HCT116 (cell line): ENCODE measurements at regions not wholly inside any gene's neighbourhood (a gene's known extent, or its start where the extent isn't known, plus 50 kb on each side); places are given as distances from the start of the nearest gene placed in this dataset.

Experiments
- ATAC-seq: fragments of 200-7000 bp; cut with Tn5 transposase; 2 replicates; pipeline ENCODE4 v1.9.1; 2020; ENCODE audit warnings: mild to moderate bottlenecking, moderate library complexity
- BruUV-seq: library from RNA; stranded (reverse); fragments of 400-500 nt; replicated peaks from 2 replicates; lab custom pipeline; 2021; lab: Mats Ljungman, UMichigan
- CTCF ChIA-PET: fragments of 300-600 bp; sonication (Branson Sonifier 250); formaldehyde crosslinking; loops from one replicate; lab custom pipeline; 2021; ENCODE audit warnings: antibody characterized with exemption; lab: Charles Lee
- POLR2A ChIA-PET: fragments of 300-600, 350-600 bp; sonication (Branson Sonifier 250); formaldehyde crosslinking; loops from one replicate; lab custom pipeline; 2021; ENCODE audit warnings: antibody characterized with exemption; lab: Charles Lee
- RAD21 ChIA-PET, 2 experiments: fragments of 300-600 bp; sonication (Branson Sonifier 250); formaldehyde crosslinking; loops; one replicate each; lab custom pipeline; 2023; ENCODE audit warnings: low total read pairs in 2 of 2; ENCODE audit not compliant: uncharacterized antibody in 2 of 2, unreplicated experiment in 2 of 2, low non-redundant PET in 1 of 2; lab: Charles Lee
- DNase-seq: peaks from one replicate; pipeline ENCODE4 v3.0.0-alpha.2; 2010; ENCODE audit warnings: low read depth, low spot score
- H2AFZ ChIP-seq: fragments of 200-600 bp; shearing (Covaris generic), sonication (generic); 2 replicates; pipeline ENCODE4 v1.6.1; 2017; ENCODE audit warnings: low read depth, mixed run types, mixed read lengths, antibody characterized with exemption, low read length; ENCODE audit not compliant: poor library complexity, severe bottlenecking
- H3K27ac ChIP-seq: 2 replicates; pipeline ENCODE4 v1.5.1; 2012; ENCODE audit warnings: low read depth, low read length
- H3K27me3 ChIP-seq: fragments of 200-600 bp; sonication (generic); 2 replicates; pipeline ENCODE4 v1.6.1; 2016; ENCODE audit warnings: mixed run types, low read length, mixed read lengths; ENCODE audit not compliant: insufficient read depth
- H3K36me3 ChIP-seq, 2 experiments: fragments of 200-500 bp in 1 of 2; fragments of 200-600 bp in 1 of 2; sonication (Bioruptor generic) in 1 of 2; sonication (generic) in 1 of 2; 2 replicates each; pipeline versions ENCODE4 v1.5.1 to v1.6.1; 2014 to 2016; ENCODE audit warnings: low read length in 2 of 2, inconsistent platforms in 1 of 2, mixed read lengths in 1 of 2, mixed run types in 1 of 2; ENCODE audit not compliant: insufficient read depth in 2 of 2, control insufficient read depth in 1 of 2
- H3K4me1 ChIP-seq, 2 experiments: fragments of 200-600 bp in 1 of 2; sonication (generic) in 1 of 2; 2 replicates each; pipeline versions ENCODE4 v1.5.1 to v1.6.1; 2012 to 2017; ENCODE audit warnings: low read length in 2 of 2, inconsistent platforms in 1 of 2, mild to moderate bottlenecking in 1 of 2, mixed read lengths in 1 of 2, mixed run types in 1 of 2, moderate library complexity in 1 of 2; ENCODE audit not compliant: insufficient read depth in 2 of 2, control insufficient read depth in 1 of 2
- H3K4me2 ChIP-seq: fragments of 200-600 bp; sonication (generic); 2 replicates; pipeline ENCODE4 v1.6.1; 2017; ENCODE audit warnings: mixed run types, low read length, mixed read lengths
- H3K4me3 ChIP-seq, 2 experiments: fragments of 200-600 bp in 1 of 2; sonication (generic) in 1 of 2; replicated peaks in 1 of 2; 2 replicates each; pipeline ENCODE4 v1.5.1; 2011 to 2016; ENCODE audit warnings: low read length in 2 of 2, control low read depth in 1 of 2, low read depth in 1 of 2, mild to moderate bottlenecking in 1 of 2, mixed read lengths in 1 of 2, mixed run types in 1 of 2
- H3K79me2 ChIP-seq: fragments of 200-600 bp; sonication (generic); 2 replicates; pipeline ENCODE4 v1.6.1; 2017; ENCODE audit warnings: mild to moderate bottlenecking, mixed run types, low read length, moderate library complexity, mixed read lengths; ENCODE audit not compliant: insufficient read depth
- H3K9ac ChIP-seq: fragments of 200-600 bp; sonication (generic); 2 replicates; pipeline ENCODE4 v1.6.1; 2016; ENCODE audit warnings: low read length, mixed read lengths
- H3K9me2 ChIP-seq: fragments of 200-600 bp; sonication (generic), shearing (Covaris generic); 2 replicates; pipeline ENCODE4 v1.6.1; 2017; ENCODE audit warnings: mixed run types, mild to moderate bottlenecking, moderate library complexity; ENCODE audit not compliant: insufficient read depth
- H3K9me3 ChIP-seq, 2 experiments: fragments of 200-500 bp in 1 of 2; fragments of 200-600 bp in 1 of 2; sonication (Bioruptor generic) in 1 of 2; sonication (generic) in 1 of 2; 2 replicates each; pipeline ENCODE4 v1.6.1; 2014 to 2017; ENCODE audit warnings: low read length in 2 of 2, mixed read lengths in 2 of 2, inconsistent platforms in 1 of 2, low read depth in 1 of 2, mild to moderate bottlenecking in 1 of 2, mixed run types in 1 of 2, moderate library complexity in 1 of 2; ENCODE audit not compliant: control insufficient read depth in 1 of 2, insufficient read depth in 1 of 2
- H4K20me1 ChIP-seq: fragments of 200-600 bp; sonication (generic), shearing (Covaris generic); 2 replicates; pipeline ENCODE4 v1.6.1; 2017; ENCODE audit warnings: mixed run types, mild to moderate bottlenecking, moderate library complexity; ENCODE audit not compliant: insufficient read depth
- CEBPB ChIP-seq: IDR thresholded peaks from 2 replicates; pipeline ENCODE4 v1.6.1; 2012; ENCODE audit warnings: low read depth
- CTCF ChIP-seq, 3 experiments: fragments of 200-600 bp in 1 of 3; sonication (generic) in 1 of 3; IDR thresholded peaks in 2 of 3; conservative IDR thresholded peaks in 1 of 3; 2 replicates each; pipeline ENCODE4 v1.5.1; 2012 to 2017; ENCODE audit warnings: low read depth in 2 of 3, low read length in 2 of 3, antibody characterized with exemption in 1 of 3, borderline replicate concordance in 1 of 3, control low read depth in 1 of 3, mild to moderate bottlenecking in 1 of 3, mixed read lengths in 1 of 3, mixed run types in 1 of 3, moderate library complexity in 1 of 3; ENCODE audit not compliant: insufficient read depth in 1 of 3
- EGR1 ChIP-seq: IDR thresholded peaks from 2 replicates; pipeline ENCODE4 v1.6.1; 2012; ENCODE audit warnings: low read depth
- JUND ChIP-seq: IDR thresholded peaks from 2 replicates; pipeline ENCODE4 v1.6.1; 2012
- MAX ChIP-seq: IDR thresholded peaks from 2 replicates; pipeline ENCODE4 v1.6.1; 2012
- POLR2A ChIP-seq: IDR thresholded peaks from 2 replicates; pipeline ENCODE4 v1.7.0; 2011; ENCODE audit warnings: borderline replicate concordance; ENCODE audit not compliant: insufficient read depth, insufficient read length; ENCODE audit errors: extremely low read depth
- RAD21 ChIP-seq: IDR thresholded peaks from 2 replicates; pipeline ENCODE4 v1.6.1; 2012; ENCODE audit warnings: low read depth, mild to moderate bottlenecking
- SIN3A ChIP-seq: IDR thresholded peaks from 2 replicates; pipeline ENCODE4 v1.6.1; 2012; ENCODE audit warnings: low read depth
- TCF7L2 ChIP-seq: IDR thresholded peaks from 2 replicates; pipeline ENCODE4 v1.7.0; 2011; ENCODE audit warnings: borderline replicate concordance, inconsistent platforms; ENCODE audit not compliant: insufficient read depth, insufficient read length; ENCODE audit errors: extremely low read depth
- YY1 ChIP-seq: IDR thresholded peaks from 2 replicates; pipeline ENCODE4 v1.6.1; 2011; ENCODE audit warnings: low read length, low read depth, moderate library complexity, mild to moderate bottlenecking; ENCODE audit not compliant: insufficient replicate concordance; ENCODE audit errors: extremely low read depth
- ZFX ChIP-seq: fragments of 450-650 bp; IDR thresholded peaks from 2 replicates; pipeline ENCODE4 v1.6.1; 2017
- intact Hi-C: fragments of 100-400 bp; cut with micrococcal nuclease; formaldehyde crosslinking; loops from 2 replicates; pipeline ENCODE4 v1.10.0; 2022

- H3K4me3 ChIP-seq, result no peak overlapping the region
- no peak for TF ChIP-seq ZFX
- no peak for TF ChIP-seq CTCF (IDR thresholded peaks at IDR 0.05 in 2 of 3, conservative IDR thresholded peaks at IDR 0.05 in 1 of 3; ENCODE audit: borderline replicate concordance in 1 of 3, insufficient read depth in 1 of 3, low read depth in 2 of 3, low read length in 2 of 3)
- no peak for TF ChIP-seq RAD21
- no peak for TF ChIP-seq EGR1
- TF ChIP-seq POLR2A, result no peak
- H3K27me3 ChIP-seq, result no peaks in the 10 kb centered on the region
- no peaks in the 10 kb centered on the region for H3K9me3 ChIP-seq
- POLR2A ChIA-PET, result no interaction called here
- no peak for ATAC-seq
- BruUV-seq, result no TSS peak
- no peak for DNase-seq
- CTCF ChIA-PET, result no interaction called here
- intact Hi-C loops, result no loop called here
- H3K9me2 ChIP-seq, result peaks cover 2% of the 10 kb centered on the region; the same call in 1 of the 2 replicates
- RAD21 ChIA-PET, result no interaction called here
- no peaks in the 10 kb centered on the region for H4K20me1 ChIP-seq
- no peak overlapping the region for H3K9ac ChIP-seq
- no peak overlapping the region for H2AFZ ChIP-seq
- H3K4me1 ChIP-seq, result no peaks in the 10 kb centered on the region
- no peaks in the 10 kb centered on the region for H3K36me3 ChIP-seq
- H3K4me2 ChIP-seq, result no peak overlapping the region
- no peak overlapping the region for H3K27ac ChIP-seq
- H3K79me2 ChIP-seq, result no peaks in the 10 kb centered on the region
These were observed 950.8 kb upstream of the SOX9 start for GRCh38 chr17:71170070-71170469.

GRCh38 chr17:71171270-71171669, 949.5 kb upstream of the SOX9 start:
- no peak for DNase-seq
- Histone ChIP-seq H3K79me2 (no peaks in the 10 kb centered on the region), H3K4me2 (no peak overlapping the region)
- TF ChIP-seq SIN3A (no peak), TCF7L2 (no peak), JUND (no peak), MAX (no peak), CEBPB (no peak), YY1 (no peak), RAD21 (no peak)
- TF ChIP-seq, all 23 proteins: peak for 0
- Histone ChIP-seq H3K9ac (no peak overlapping the region), H3K9me2 (peaks cover 2% of the 10 kb centered on the region; the same call in 1 of the 2 replicates), H3K4me1 (no peaks in the 10 kb centered on the region), H3K9me3 (no peaks in the 10 kb centered on the region), H2AFZ (no peak overlapping the region), H4K20me1 (no peaks in the 10 kb centered on the region), H3K4me3 (no peak overlapping the region), H3K27ac (no peak overlapping the region), H3K36me3 (no peaks in the 10 kb centered on the region), H3K27me3 (no peaks in the 10 kb centered on the region)
- RAD21 ChIA-PET, result no interaction called here
- BruUV-seq, result no TSS peak
- POLR2A ChIA-PET, result no interaction called here
- ATAC-seq, result no peak
- CTCF ChIA-PET, result no interaction called here
- intact Hi-C loops, result no loop called here
